Chondrocyte (in vitro differentiated cells): ENCODE measurements at regions not wholly inside any gene's neighbourhood (a gene's known extent, or its start where the extent isn't known, plus 50 kb on each side); places are given as distances from the start of the nearest gene placed in this dataset.

Experiments used
- DNase-seq: peaks from one replicate; pipeline ENCODE4 v3.0.0; 2021; ENCODE audit warnings: mixed read lengths, low spot score
- H3K27ac Mint-ChIP-seq: one replicate; pipeline ENCODE4 v1.8.0; 2021; ENCODE audit warnings: mild to moderate bottlenecking, moderate library complexity, mixed read lengths; ENCODE audit not compliant: unreplicated experiment
- H3K27me3 Mint-ChIP-seq: 2 replicates; pipeline ENCODE4 v1.8.0; 2021; ENCODE audit warnings: low read depth, mixed read lengths
- H3K36me3 Mint-ChIP-seq: 2 replicates; pipeline ENCODE4 v1.8.0; 2021; ENCODE audit warnings: low read depth, mixed read lengths
- H3K4me1 Mint-ChIP-seq: 2 replicates; pipeline ENCODE4 v1.8.0; 2021; ENCODE audit warnings: low read depth, mild to moderate bottlenecking, mixed read lengths
- H3K4me3 Mint-ChIP-seq: one replicate; pipeline ENCODE4 v1.8.0; 2021; ENCODE audit warnings: mild to moderate bottlenecking, moderate library complexity, mixed read lengths; ENCODE audit not compliant: unreplicated experiment
- H3K9me3 Mint-ChIP-seq: 2 replicates; pipeline ENCODE4 v1.8.0; 2021; ENCODE audit warnings: low read depth, mixed read lengths
- TF ChIP-seq, protein P1 (sequence below): fragments of 200-600 bp; sonication (generic); IDR thresholded peaks from 2 replicates; pipeline ENCODE4 v1.5.0; 2021; ENCODE audit warnings: antibody characterized with exemption, mild to moderate bottlenecking, moderate library complexity

DNA sequence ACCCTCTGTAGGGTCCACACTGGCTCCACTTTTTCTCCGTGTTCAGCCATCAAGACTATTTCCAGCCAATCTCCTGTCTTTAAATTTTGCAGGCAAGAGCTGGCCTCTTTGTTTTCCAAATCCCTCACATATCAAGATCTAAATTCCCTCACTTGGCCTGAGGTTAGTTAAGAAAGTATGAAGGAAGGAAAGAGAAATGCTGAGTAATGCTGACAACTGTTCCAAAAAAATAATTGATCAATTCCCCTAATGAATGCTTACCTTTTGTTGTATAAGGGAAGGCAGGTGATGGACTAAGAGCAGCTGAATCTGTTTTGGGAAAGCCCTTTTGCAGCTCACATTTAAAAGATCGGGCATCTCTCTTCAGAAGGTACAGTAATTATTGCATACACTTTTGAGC lies 105.1 kb upstream of the KCNJ16 start:
- Mint-ChIP-seq H3K36me3 (peaks cover 1% of the 10 kb centered on the region), H3K9me3 (peaks cover 21% of the 10 kb centered on the region), H3K27me3 (no peaks in the 10 kb centered on the region), H3K27ac (no peak overlapping the region), H3K4me3 (no peak overlapping the region), H3K4me1 (peaks cover 10% of the 10 kb centered on the region)
- no peak for DNase-seq
- TF ChIP-seq, protein P1, sequence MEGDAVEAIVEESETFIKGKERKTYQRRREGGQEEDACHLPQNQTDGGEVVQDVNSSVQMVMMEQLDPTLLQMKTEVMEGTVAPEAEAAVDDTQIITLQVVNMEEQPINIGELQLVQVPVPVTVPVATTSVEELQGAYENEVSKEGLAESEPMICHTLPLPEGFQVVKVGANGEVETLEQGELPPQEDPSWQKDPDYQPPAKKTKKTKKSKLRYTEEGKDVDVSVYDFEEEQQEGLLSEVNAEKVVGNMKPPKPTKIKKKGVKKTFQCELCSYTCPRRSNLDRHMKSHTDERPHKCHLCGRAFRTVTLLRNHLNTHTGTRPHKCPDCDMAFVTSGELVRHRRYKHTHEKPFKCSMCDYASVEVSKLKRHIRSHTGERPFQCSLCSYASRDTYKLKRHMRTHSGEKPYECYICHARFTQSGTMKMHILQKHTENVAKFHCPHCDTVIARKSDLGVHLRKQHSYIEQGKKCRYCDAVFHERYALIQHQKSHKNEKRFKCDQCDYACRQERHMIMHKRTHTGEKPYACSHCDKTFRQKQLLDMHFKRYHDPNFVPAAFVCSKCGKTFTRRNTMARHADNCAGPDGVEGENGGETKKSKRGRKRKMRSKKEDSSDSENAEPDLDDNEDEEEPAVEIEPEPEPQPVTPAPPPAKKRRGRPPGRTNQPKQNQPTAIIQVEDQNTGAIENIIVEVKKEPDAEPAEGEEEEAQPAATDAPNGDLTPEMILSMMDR: no peak

DNA sequence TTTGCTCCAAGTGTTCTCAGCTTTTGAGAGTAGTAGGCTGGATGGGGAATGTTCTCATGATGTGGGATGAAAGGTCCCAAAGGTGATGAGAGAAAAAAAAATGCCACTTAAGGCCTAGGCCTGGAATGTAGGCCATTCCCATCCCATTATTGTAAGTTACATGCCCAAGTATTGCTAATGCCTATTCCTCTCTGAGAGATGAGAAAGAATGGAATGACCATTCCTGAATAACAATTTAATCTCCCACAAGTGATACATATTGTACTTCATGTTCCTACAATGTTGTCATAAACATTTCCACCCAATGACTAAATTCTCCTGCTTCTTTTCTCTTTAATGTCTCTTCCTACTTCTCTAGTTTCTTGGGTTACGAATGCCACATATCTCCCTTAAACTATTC lies 102.8 kb upstream of the KCNJ16 start:
- Mint-ChIP-seq H3K36me3 (no peaks in the 10 kb centered on the region), H3K9me3 (peaks cover 11% of the 10 kb centered on the region), H3K4me3 (no peak overlapping the region), H3K27me3 (no peaks in the 10 kb centered on the region), H3K4me1 (peaks cover 10% of the 10 kb centered on the region), H3K27ac (no peak overlapping the region)
- no peak for DNase-seq
- TF ChIP-seq, protein P1: no peak

DNA sequence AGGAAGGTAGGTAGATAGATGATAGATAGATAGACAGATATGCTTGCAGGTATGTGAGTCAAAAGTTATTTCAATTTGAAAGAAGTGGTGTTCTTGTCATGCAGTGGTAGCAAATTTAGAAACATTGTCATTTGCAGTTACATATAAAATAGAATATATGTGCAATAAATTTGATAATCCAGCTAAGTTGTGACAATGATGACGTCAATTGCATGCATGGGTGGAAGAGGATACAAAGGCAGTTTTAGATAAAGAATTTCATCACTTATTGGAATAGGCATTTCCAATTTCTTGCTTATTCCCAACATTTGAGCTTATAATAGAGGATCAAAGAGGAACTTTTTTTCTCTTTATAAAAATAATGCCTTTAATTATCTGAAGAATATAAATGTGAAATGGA lies 99.2 kb upstream of the KCNJ16 start:
- Mint-ChIP-seq H3K4me3 (no peak overlapping the region), H3K27me3 (no peaks in the 10 kb centered on the region), H3K9me3 (peaks cover 11% of the 10 kb centered on the region), H3K36me3 (no peaks in the 10 kb centered on the region), H3K4me1 (no peaks in the 10 kb centered on the region), H3K27ac (no peak overlapping the region)
- TF ChIP-seq, protein P1: no peak
- no peak for DNase-seq

DNA sequence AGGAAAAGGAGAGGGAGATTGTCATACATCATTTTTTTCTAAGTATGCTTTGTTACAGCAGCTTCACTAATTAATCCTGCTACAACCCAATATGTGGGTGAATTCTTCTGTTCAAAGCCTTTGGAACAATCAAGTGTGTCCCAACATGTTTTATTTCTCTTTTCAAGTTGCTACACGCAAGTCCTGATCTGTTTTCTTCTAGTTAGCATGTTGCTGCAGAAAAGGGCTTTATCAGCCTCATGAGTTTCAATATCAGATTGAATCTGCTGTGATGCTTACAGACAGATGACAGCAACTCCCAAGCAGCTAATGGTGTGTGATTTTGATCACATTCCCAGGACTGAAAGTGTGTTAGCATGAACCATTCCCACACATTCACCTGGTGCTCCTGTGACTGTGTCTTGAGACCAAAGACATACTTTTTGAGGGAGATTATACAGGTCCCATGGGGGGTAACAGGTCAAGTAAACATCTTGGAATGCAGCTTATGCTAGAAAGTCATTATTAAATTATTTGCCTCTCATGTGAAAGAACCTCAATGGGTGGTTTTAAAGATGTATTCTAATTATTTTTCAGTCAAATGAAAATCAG lies 96.9 kb upstream of the KCNJ16 start:
- H3K4me3 Mint-ChIP-seq: no peak overlapping the region
- peaks cover 15% of the 10 kb centered on the region for H3K9me3 Mint-ChIP-seq
- TF ChIP-seq, protein P1: no peak
- no peak for DNase-seq
- no peak overlapping the region for H3K27ac Mint-ChIP-seq
- H3K4me1 Mint-ChIP-seq: no peaks in the 10 kb centered on the region
- H3K36me3 Mint-ChIP-seq: no peaks in the 10 kb centered on the region
- H3K27me3 Mint-ChIP-seq: no peaks in the 10 kb centered on the region

DNA sequence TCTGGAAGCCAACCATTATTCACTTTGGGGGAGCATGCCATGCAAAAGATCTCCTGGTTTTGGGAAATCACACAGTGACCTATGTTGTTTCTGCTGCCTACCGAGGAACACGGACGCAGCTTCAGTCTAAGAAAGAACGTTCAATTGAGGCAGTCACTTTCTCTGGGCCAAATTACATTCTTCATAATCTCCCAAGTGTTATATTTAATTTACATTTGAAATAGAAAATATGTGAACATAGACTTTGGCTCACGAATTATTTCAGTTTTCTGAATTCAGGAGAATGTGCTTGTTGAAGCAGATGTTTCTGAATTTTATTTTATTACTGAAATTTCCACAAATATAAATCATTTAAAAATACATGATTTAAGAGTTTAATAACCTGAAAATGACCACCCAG lies 93.6 kb upstream of the KCNJ16 start:
- DNase-seq: no peak
- H3K9me3 Mint-ChIP-seq: peaks cover 5% of the 10 kb centered on the region
- no peaks in the 10 kb centered on the region for H3K27me3 Mint-ChIP-seq
- TF ChIP-seq, protein P1: no peak
- no peaks in the 10 kb centered on the region for H3K4me1 Mint-ChIP-seq
- H3K4me3 Mint-ChIP-seq: no peak overlapping the region
- H3K36me3 Mint-ChIP-seq: no peaks in the 10 kb centered on the region
- H3K27ac Mint-ChIP-seq: no peak overlapping the region
